Prostate gland (tissue), 2 donors: ENCODE measurements at regions not wholly inside any gene's neighbourhood (a gene's known extent, or its start where the extent isn't known, plus 50 kb on each side); places are given as distances from the start of the nearest gene placed in this dataset.

Source experiments
- DNase-seq: peaks from one replicate; pipeline ENCODE4 v3.0.0-alpha.2; 2019; ENCODE audit warnings: low spot score
- H3K27ac ChIP-seq, 2 donors: fragments of 200-600 bp; sonication (generic); 2 replicates each; pipeline ENCODE4 v1.5.1; 2017 to 2019
- H3K27me3 ChIP-seq: fragments of 200-600 bp; sonication (generic); replicated peaks from 2 replicates; pipeline ENCODE4 v1.5.1; 2019; ENCODE audit not compliant: insufficient read depth
- H3K36me3 ChIP-seq, 2 donors: fragments of 200-600 bp; sonication (generic); 1 replicate in 1 of 2; 2 replicates in 1 of 2; pipeline versions ENCODE4 v1.5.1 to v1.8.1; 2017 to 2019
- H3K4me1 ChIP-seq: fragments of 200-600 bp; sonication (generic); replicated peaks from 2 replicates; pipeline ENCODE4 v1.5.1; 2019
- H3K4me3 ChIP-seq, 2 donors: fragments of 200-600 bp; sonication (generic); 2 replicates each; pipeline ENCODE4 v1.5.1; 2017 to 2019
- H3K9me3 ChIP-seq: fragments of 200-600 bp; sonication (generic); 2 replicates; pipeline ENCODE4 v1.5.1; 2017
- CTCF ChIP-seq, 4 experiments: fragments of 200-600 bp in 2 of 4; fragments of 450-650 bp in 2 of 4; sonication (generic) in 2 of 4; IDR thresholded peaks; 1 replicate in 3 of 4; 2 replicates in 1 of 4; pipeline ENCODE4 v1.5.1; 2016 to 2019; ENCODE audit warnings: antibody characterized with exemption in 4 of 4, mild to moderate bottlenecking in 2 of 4, moderate library complexity in 2 of 4
- POLR2A ChIP-seq: fragments of 450-650 bp; IDR thresholded peaks from one replicate; pipeline ENCODE4 v1.6.1; 2016; ENCODE audit warnings: antibody characterized with exemption, mild to moderate bottlenecking
- POLR2AphosphoS5 ChIP-seq: sonication (generic); formaldehyde crosslinking; IDR thresholded peaks from one replicate; pipeline ENCODE4 v1.6.1; 2017; ENCODE audit warnings: antibody characterized with exemption
- WGBS: methylation state at CpG from one replicate; pipeline ENCODE4 v1.1.5; 2018; 5-methylcytosine and 5-hydroxymethylcytosine counted together
- intact Hi-C: fragments of 100-400 bp; cut with DNase I; formaldehyde crosslinking; loops from one replicate; pipeline ENCODE4 v1.14.2; 2022

- intact Hi-C loops = no loop called here
- H3K27me3 ChIP-seq = no peaks in the 10 kb centered on the region
- no peaks in the 10 kb centered on the region for H3K36me3 ChIP-seq
- no peaks in the 10 kb centered on the region for H3K4me1 ChIP-seq
- no peak overlapping the region for H3K27ac ChIP-seq
- H3K4me3 ChIP-seq = no peak overlapping the region
- no peak for DNase-seq
- TF ChIP-seq POLR2AphosphoS5 (no peak), CTCF (IDR thresholded peaks at IDR 0.05) (no peak), POLR2A (no peak)
- H3K9me3 ChIP-seq = no peaks in the 10 kb centered on the region
- 33% methylated on average over 12 of the region's 12 CpGs for WGBS
Measured at GRCh38 chr17:33667052-33667509, 374.0 kb upstream of the ASIC2 start.

GRCh38 chr17:33667671-33668070, 374.6 kb upstream of the ASIC2 start:
- H3K4me1 ChIP-seq = no peaks in the 10 kb centered on the region
- 32% methylated on average over 4 of the region's 4 CpGs for WGBS
- H3K9me3 ChIP-seq = no peaks in the 10 kb centered on the region
- no peak for DNase-seq
- intact Hi-C loops = no loop called here
- TF ChIP-seq POLR2A = no peak
- no peak for TF ChIP-seq CTCF (IDR thresholded peaks at IDR 0.05)
- no peak for TF ChIP-seq POLR2AphosphoS5
- H3K27ac ChIP-seq = no peak overlapping the region
- H3K4me3 ChIP-seq = no peak overlapping the region
- no peaks in the 10 kb centered on the region for H3K36me3 ChIP-seq
- no peaks in the 10 kb centered on the region for H3K27me3 ChIP-seq

- H3K36me3 ChIP-seq = no peaks in the 10 kb centered on the region
- no peaks in the 10 kb centered on the region for H3K9me3 ChIP-seq
- TF ChIP-seq CTCF (IDR thresholded peaks at IDR 0.05) = no peak
- TF ChIP-seq POLR2A = no peak
- no peak for TF ChIP-seq POLR2AphosphoS5
- 98% methylated on average over 3 of the region's 3 CpGs for WGBS
- intact Hi-C loops = no loop called here
- no peak overlapping the region for H3K4me3 ChIP-seq
- no peaks in the 10 kb centered on the region for H3K27me3 ChIP-seq
- H3K27ac ChIP-seq = no peak overlapping the region
- no peaks in the 10 kb centered on the region for H3K4me1 ChIP-seq
- no peak for DNase-seq
Measured at GRCh38 chr17:33668516-33668915, 375.4 kb upstream of the ASIC2 start.

- Histone ChIP-seq H3K27me3 (no peaks in the 10 kb centered on the region), H3K9me3 (no peaks in the 10 kb centered on the region), H3K4me3 (no peak overlapping the region), H3K36me3 (no peaks in the 10 kb centered on the region), H3K27ac (no peak overlapping the region), H3K4me1 (no peaks in the 10 kb centered on the region)
- intact Hi-C loops = no loop called here
- WGBS = 92% methylated on average over 5 of the region's 5 CpGs
- no peak for TF ChIP-seq CTCF (IDR thresholded peaks at IDR 0.05)
- no peak for TF ChIP-seq POLR2AphosphoS5
- no peak for TF ChIP-seq POLR2A
- DNase-seq = no peak
Measured at GRCh38 chr17:33671491-33671890, 378.4 kb upstream of the ASIC2 start.

GRCh38 chr17:33674685-33675084, 381.6 kb upstream of the ASIC2 start:
- H3K4me1 ChIP-seq = no peaks in the 10 kb centered on the region
- H3K9me3 ChIP-seq = no peaks in the 10 kb centered on the region
- no peaks in the 10 kb centered on the region for H3K27me3 ChIP-seq
- DNase-seq = peak; percentile 38
- WGBS = 28% methylated on average over 8 of the region's 8 CpGs
- no peaks in the 10 kb centered on the region for H3K36me3 ChIP-seq
- no peak overlapping the region for H3K27ac ChIP-seq
- no peak overlapping the region for H3K4me3 ChIP-seq
- TF ChIP-seq POLR2AphosphoS5 (no peak), CTCF (IDR thresholded peaks at IDR 0.05) (peak in 3 of 4 experiments; percentile 63 to 68 (median 63))
- intact Hi-C loops = no loop called here
